Omental fat pad (tissue), 3 donors: ENCODE measurements at regions not wholly inside any gene's neighbourhood (a gene's known extent, or its start where the extent isn't known, plus 50 kb on each side); places are given as distances from the start of the nearest gene placed in this dataset.

Experiments
- ATAC-seq: fragments of 150-250 bp; one replicate; pipeline ENCODE4 v1.9.1; 2016; ENCODE audit warnings: mild to moderate bottlenecking, moderate library complexity; ENCODE audit not compliant: low FRiP score
- DNase-seq: peaks from one replicate; pipeline ENCODE4 v3.0.0-alpha.2; 2019; ENCODE audit warnings: low spot score
- TF ChIP-seq, protein P1 (sequence below), 3 donors: fragments of 450-650 bp; IDR thresholded peaks; one replicate each; pipeline ENCODE4 v1.5.1; 2016 to 2017; ENCODE audit warnings: antibody characterized with exemption in 3 of 3, mild to moderate bottlenecking in 3 of 3, moderate library complexity in 2 of 3

DNA sequence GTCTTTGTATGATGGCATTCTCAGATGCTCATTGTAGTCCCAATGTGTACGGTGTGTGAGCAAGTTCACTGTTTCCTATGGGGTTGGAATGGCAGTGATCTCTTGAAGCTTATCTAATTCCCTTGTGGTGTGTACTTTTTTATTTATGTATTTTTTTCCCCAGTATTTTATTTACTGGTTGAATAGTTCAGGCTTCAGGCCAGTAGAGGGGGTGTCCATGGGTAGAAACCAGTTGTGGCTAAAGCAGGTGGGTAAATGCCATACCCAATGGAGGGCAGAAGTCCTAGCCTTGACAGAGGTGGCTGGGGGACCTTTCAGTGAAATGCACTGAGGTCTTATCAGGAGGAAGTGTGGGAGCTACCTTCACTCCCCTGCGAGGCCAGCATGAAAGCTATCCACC, 351.4 kb upstream of the CWC22 start:
- ATAC-seq = no peak
- DNase-seq = no peak
- TF ChIP-seq, protein P1, sequence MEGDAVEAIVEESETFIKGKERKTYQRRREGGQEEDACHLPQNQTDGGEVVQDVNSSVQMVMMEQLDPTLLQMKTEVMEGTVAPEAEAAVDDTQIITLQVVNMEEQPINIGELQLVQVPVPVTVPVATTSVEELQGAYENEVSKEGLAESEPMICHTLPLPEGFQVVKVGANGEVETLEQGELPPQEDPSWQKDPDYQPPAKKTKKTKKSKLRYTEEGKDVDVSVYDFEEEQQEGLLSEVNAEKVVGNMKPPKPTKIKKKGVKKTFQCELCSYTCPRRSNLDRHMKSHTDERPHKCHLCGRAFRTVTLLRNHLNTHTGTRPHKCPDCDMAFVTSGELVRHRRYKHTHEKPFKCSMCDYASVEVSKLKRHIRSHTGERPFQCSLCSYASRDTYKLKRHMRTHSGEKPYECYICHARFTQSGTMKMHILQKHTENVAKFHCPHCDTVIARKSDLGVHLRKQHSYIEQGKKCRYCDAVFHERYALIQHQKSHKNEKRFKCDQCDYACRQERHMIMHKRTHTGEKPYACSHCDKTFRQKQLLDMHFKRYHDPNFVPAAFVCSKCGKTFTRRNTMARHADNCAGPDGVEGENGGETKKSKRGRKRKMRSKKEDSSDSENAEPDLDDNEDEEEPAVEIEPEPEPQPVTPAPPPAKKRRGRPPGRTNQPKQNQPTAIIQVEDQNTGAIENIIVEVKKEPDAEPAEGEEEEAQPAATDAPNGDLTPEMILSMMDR (IDR thresholded peaks at IDR 0.05) = no peak

DNA sequence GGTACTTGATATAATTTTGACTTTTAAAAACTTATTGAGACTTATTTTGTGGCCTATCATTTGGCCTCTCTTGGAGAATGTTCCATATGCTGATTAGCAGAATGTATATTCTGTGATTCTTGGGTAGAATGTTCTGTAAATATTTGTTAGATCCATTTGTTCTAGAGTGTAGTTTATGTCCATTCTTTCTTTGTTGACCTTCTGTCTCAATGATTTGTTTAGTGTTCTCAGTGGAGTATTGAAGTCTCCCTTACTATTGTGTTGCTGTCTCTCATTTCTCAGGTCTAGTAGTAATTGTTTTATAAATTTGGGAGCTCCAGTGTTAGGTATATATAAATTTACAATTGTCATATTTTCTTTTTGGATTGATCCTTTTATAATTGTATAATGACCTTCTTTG, 349.6 kb upstream of the CWC22 start:
- no peak for ATAC-seq
- no peak for DNase-seq
- TF ChIP-seq, protein P1 (IDR thresholded peaks at IDR 0.05) = no peak

DNA sequence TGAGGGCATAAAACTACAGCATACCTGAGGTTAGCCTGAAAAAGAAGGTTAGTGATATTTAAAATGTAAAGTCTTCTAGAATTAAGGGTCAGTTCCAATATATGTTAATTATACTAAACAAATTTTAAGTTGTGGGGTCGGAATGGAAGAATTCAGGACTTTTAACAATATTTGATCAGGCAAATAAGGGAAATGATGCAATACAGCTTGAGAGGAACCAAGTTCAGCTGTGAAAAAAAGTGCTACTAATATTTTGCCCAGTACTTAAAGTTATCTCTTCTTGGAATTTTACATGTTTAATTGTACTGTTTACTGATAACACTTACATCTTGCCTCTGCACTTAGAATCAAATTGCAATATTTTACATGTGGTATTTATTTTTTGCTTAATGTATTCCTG, 345.5 kb upstream of the CWC22 start:
- TF ChIP-seq, protein P1 (IDR thresholded peaks at IDR 0.05) = no peak
- no peak for ATAC-seq

DNA sequence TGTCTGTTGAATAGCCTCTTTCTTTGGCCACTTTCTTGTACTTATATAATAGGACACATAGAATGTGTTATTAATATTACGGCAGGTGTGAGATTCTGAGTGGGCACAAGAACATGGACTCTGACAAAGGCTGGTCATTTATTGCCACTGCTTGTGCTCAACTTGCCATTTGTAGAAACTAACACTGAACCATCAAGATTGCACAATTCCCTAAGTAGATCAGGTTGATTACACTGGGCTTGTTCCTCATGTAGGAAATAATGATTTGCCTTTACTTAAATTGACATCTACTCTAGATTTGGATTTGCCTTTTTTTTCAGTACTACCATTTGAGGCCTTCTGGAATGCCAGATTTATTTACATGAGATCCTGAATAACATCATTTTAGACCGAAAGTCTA, 342.7 kb upstream of the CWC22 start:
- TF ChIP-seq, protein P1 (IDR thresholded peaks at IDR 0.05) = no peak
- no peak for ATAC-seq
- DNase-seq = no peak

More for the DNA sequence above, 345.5 kb upstream of the CWC22 start:
- no peak for DNase-seq

DNA sequence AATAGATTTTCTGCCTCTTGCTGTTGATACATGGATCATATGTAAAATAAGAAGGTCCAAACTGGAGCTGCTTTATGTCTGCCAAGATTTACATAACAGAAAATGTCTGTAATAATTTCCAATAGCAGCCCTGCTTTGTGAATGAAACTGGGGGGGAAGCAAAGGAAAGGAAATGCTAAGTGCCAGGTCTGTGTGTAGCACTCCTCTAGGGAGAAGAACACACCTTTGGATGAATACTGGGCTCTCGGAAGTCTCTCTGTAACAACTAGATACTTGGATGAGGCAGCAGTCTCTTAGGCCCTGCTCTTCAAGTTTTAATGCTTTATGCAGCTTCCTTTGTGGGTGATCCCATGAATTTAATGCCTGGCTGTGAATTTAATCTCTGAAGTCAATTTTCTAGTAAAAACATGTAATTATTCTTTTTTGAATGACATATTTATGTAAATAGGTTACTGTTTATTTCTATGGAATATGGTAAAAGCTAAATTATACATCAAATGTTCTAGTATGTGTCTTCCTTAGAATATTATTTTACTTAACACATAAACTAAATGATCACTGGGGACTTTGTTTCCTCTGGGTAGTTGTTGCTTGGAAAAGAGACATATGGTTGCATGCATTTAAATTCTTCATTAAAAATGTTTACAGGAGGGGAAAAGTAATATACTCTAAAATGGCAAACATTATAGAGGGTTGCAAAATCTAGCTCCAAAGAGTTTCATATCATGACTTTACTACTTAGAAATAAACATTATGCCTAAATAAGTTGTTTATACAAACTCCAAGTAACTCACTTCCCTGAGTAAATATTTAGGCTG, 336.6 kb upstream of the CWC22 start:
- TF ChIP-seq, protein P1 (IDR thresholded peaks at IDR 0.05) = no peak
- no peak for ATAC-seq
- DNase-seq = no peak

DNA sequence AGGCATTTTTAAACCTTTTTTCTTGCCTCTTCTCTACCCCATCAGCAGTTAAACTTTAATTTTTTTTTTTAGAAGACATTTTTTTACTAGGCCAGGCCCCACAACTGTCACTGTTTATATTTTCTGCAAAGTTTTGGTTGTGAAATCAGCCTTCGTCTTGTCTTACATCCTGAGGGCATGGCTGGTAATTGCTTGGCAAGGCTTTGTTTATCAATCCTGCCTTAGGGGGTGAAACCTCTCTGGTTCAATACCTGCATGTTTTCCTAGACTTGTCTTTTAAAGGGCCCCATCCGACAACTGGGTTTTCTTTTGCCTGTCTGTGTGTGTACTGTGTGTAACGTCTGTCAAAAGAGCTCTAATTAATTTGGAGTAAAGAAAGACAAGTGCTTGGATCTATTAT, 330.0 kb upstream of the CWC22 start:
- DNase-seq = no peak
- no peak for ATAC-seq
- TF ChIP-seq, protein P1 (IDR thresholded peaks at IDR 0.05) = no peak

DNA sequence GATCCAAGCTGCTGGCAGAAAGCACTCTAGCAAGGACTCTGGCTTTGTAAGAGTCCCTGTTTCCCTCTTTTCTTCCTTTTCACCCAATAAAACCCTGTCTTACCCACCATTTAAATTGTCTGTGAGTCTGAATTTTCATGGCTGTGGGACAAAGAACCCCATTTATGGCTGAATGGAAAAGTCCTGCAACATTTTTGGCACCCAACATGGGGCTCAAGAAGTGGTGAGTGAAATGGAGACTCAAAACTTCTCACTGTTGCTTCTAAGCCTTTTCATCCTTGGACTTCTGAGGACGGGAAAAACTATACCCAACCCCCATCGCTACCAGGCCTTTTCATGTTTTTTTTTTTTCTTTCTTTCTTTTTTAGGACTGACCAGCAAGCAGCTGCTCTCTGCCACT, 329.5 kb upstream of the CWC22 start:
- DNase-seq (no peak), ATAC-seq (no peak)
- TF ChIP-seq, protein P1 (IDR thresholded peaks at IDR 0.05) = no peak
